ENCODE measurements at regions not wholly inside any gene's neighbourhood (a gene's known extent, or its start where the extent isn't known, plus 50 kb on each side); places are given as distances from the start of the nearest gene placed in this dataset.
A peak's percentile ranks its signal among the peaks of the same experiment; 100 is the strongest.

DNA sequence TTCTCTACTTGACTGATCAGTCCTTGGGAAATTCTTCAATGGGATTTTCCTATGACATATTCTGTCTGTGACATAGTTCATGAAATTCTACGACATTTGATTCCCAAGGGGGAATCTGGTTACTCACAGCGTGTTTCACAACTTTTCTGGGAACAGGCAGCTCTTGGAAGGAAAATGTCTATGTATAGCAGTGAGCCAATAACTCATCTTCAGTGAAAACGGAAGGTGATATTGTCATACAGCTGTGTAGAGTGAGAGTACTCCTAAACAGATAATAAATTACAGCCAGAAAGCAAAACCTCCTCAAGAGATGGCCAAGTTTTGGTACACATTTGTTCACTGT, 91.4 kb downstream of the C9orf152 start:
- in situ Hi-C loops (cut with MboI) (no loop called here), intact Hi-C loops (cut with micrococcal nuclease; ENCODE audit: unreplicated experiment) (no loop called here)
- H3K27me3 ChIP-seq (replicated peaks in 1 of 2; ENCODE audit: control insufficient read depth in 2 of 2, insufficient read depth in 2 of 2, low read length in 1 of 2): no peaks in the 10 kb centered on the region
- RAD21 ChIA-PET (ENCODE audit: unreplicated experiment): interaction anchor here (0.8 to 1.9 kb wide), 3 partner anchors 11 to 15 kb away, joined by 3 to 6 read pairs (median 3); no protein-coding TSS in a partner anchor
- H2AFZ ChIP-seq (ENCODE audit: control insufficient read depth, low read depth, low read length): no peak overlapping the region
- H3K27ac ChIP-seq (ENCODE audit: control insufficient read depth, insufficient read depth): no peak overlapping the region
- CTCF ChIA-PET: interaction anchor here (1.0 kb wide), 1 partner anchor 28 kb away, joined by 3 read pairs; no protein-coding TSS in a partner anchor
- peaks cover 7% of the 10 kb centered on the region for H4K20me1 ChIP-seq (ENCODE audit: control insufficient read depth, insufficient read depth)
- POLR2A ChIA-PET: interaction anchor here (0.5 kb wide), 1 partner anchor 46 kb away, joined by 3 read pairs; no protein-coding TSS in a partner anchor
- H3K9me3 ChIP-seq (replicated peaks; ENCODE audit: control insufficient read depth, insufficient read depth, low read length): no peaks in the 10 kb centered on the region
- H3K4me1 ChIP-seq (ENCODE audit: control insufficient read depth, insufficient read depth, low read length): peaks cover 6% of the 10 kb centered on the region
- ATAC-seq (peak; percentile 18; the same call in 1 of the 3 replicates), FAIRE-seq (no peak), DNase-seq (ENCODE audit: low read depth, low spot score) (no peak)
- H3K4me3 ChIP-seq: no peak overlapping the region
- TF ChIP-seq, protein P1, sequence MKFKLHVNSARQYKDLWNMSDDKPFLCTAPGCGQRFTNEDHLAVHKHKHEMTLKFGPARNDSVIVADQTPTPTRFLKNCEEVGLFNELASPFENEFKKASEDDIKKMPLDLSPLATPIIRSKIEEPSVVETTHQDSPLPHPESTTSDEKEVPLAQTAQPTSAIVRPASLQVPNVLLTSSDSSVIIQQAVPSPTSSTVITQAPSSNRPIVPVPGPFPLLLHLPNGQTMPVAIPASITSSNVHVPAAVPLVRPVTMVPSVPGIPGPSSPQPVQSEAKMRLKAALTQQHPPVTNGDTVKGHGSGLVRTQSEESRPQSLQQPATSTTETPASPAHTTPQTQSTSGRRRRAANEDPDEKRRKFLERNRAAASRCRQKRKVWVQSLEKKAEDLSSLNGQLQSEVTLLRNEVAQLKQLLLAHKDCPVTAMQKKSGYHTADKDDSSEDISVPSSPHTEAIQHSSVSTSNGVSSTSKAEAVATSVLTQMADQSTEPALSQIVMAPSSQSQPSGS (IDR thresholded peaks at IDR 0.05; ENCODE audit: low read length): no peak
- TF ChIP-seq, protein P2, sequence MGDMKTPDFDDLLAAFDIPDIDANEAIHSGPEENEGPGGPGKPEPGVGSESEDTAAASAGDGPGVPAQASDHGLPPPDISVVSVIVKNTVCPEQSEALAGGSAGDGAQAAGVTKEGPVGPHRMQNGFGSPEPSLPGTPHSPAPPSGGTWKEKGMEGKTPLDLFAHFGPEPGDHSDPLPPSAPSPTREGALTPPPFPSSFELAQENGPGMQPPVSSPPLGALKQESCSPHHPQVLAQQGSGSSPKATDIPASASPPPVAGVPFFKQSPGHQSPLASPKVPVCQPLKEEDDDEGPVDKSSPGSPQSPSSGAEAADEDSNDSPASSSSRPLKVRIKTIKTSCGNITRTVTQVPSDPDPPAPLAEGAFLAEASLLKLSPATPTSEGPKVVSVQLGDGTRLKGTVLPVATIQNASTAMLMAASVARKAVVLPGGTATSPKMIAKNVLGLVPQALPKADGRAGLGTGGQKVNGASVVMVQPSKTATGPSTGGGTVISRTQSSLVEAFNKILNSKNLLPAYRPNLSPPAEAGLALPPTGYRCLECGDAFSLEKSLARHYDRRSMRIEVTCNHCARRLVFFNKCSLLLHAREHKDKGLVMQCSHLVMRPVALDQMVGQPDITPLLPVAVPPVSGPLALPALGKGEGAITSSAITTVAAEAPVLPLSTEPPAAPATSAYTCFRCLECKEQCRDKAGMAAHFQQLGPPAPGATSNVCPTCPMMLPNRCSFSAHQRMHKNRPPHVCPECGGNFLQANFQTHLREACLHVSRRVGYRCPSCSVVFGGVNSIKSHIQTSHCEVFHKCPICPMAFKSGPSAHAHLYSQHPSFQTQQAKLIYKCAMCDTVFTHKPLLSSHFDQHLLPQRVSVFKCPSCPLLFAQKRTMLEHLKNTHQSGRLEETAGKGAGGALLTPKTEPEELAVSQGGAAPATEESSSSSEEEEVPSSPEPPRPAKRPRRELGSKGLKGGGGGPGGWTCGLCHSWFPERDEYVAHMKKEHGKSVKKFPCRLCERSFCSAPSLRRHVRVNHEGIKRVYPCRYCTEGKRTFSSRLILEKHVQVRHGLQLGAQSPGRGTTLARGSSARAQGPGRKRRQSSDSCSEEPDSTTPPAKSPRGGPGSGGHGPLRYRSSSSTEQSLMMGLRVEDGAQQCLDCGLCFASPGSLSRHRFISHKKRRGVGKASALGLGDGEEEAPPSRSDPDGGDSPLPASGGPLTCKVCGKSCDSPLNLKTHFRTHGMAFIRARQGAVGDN (IDR thresholded peaks at IDR 0.05): no peak
- no peak for TF ChIP-seq SUPT20H (IDR thresholded peaks at IDR 0.05; ENCODE audit: borderline replicate concordance, control insufficient read depth, low read depth, low read length)
- TF ChIP-seq, protein P3, sequence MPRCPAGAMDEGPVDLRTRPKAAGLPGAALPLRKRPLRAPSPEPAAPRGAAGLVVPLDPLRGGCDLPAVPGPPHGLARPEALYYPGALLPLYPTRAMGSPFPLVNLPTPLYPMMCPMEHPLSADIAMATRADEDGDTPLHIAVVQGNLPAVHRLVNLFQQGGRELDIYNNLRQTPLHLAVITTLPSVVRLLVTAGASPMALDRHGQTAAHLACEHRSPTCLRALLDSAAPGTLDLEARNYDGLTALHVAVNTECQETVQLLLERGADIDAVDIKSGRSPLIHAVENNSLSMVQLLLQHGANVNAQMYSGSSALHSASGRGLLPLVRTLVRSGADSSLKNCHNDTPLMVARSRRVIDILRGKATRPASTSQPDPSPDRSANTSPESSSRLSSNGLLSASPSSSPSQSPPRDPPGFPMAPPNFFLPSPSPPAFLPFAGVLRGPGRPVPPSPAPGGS (IDR thresholded peaks at IDR 0.05; ENCODE audit: borderline replicate concordance, insufficient read depth, low read depth, low read length, poor library complexity, severe bottlenecking): peak; percentile 6
- TF ChIP-seq, protein P4, sequence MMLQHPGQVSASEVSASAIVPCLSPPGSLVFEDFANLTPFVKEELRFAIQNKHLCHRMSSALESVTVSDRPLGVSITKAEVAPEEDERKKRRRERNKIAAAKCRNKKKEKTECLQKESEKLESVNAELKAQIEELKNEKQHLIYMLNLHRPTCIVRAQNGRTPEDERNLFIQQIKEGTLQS (IDR thresholded peaks at IDR 0.05; ENCODE audit: borderline replicate concordance, extremely low read depth, low read depth, low read length): no peak
- peaks cover 12 to 26% of the 10 kb centered on the region in 2 experiments for H3K36me3 ChIP-seq (ENCODE audit: control insufficient read depth in 2 of 2, insufficient read depth in 2 of 2, low read length in 1 of 2)
- peaks cover 59% of the 10 kb centered on the region for H3K79me2 ChIP-seq (ENCODE audit: control insufficient read depth, insufficient read depth, low read length)
- H3K9ac ChIP-seq (ENCODE audit: control insufficient read depth, insufficient read depth, low read length): no peak overlapping the region
- WGBS (ENCODE audit: insufficient coverage, insufficient replicate concordance, low lambda C conversion rate, missing lambda C conversion rate): 68% methylated on average over 3 of the region's 3 CpGs
- no TSS peak for BruUV-seq (replicated peaks)
- SMC1A ChIA-PET (ENCODE audit: uncharacterized antibody, unreplicated experiment): interaction anchor here (1.0 to 3.0 kb wide), 7 partner anchors 10 to 31 kb away, joined by 3 to 14 read pairs (median 4); no protein-coding TSS in a partner anchor
- H3K4me2 ChIP-seq (ENCODE audit: control insufficient read depth, insufficient read depth): no peak overlapping the region
